ENCODE measurements at regions not wholly inside any gene's neighbourhood (a gene's known extent, or its start where the extent isn't known, plus 50 kb on each side); places are given as distances from the start of the nearest gene placed in this dataset.

- H3K27ac ChIP-seq (replicated peaks) = no peak overlapping the region
- no peaks in the 10 kb centered on the region for H3K27me3 ChIP-seq (ENCODE audit: insufficient read depth, poor library complexity, severe bottlenecking)
- no peak for TF ChIP-seq SPI1 (IDR thresholded peaks at IDR 0.05; ENCODE audit: borderline replicate concordance, low read depth)
- no peak for TF ChIP-seq CTCF (IDR thresholded peaks at IDR 0.05; ENCODE audit: insufficient read depth, low read length)
- TF ChIP-seq GABPA (IDR thresholded peaks at IDR 0.05; ENCODE audit: low read depth) = no peak
- no peak for TF ChIP-seq REST (IDR thresholded peaks at IDR 0.05; ENCODE audit: insufficient replicate concordance, low read depth)
- no peak for TF ChIP-seq POLR2AphosphoS5 (IDR thresholded peaks at IDR 0.05; ENCODE audit: low read depth)
- no peak for DNase-seq (ENCODE audit: low read depth in 1 of 2, low spot score in 1 of 2)
- no peak overlapping the region for H3K4me3 ChIP-seq (replicated peaks; ENCODE audit: insufficient read depth, low read length)
Measured at GRCh38 chr7:118629898-118630438, 405.5 kb downstream of the ANKRD7 start.

GRCh38 chr7:118642396-118642795 lies 417.9 kb downstream of the ANKRD7 start:
- no peak for DNase-seq (ENCODE audit: low read depth in 1 of 2, low spot score in 1 of 2)
- no peak overlapping the region for H3K27ac ChIP-seq (replicated peaks)
- no peak overlapping the region for H3K4me3 ChIP-seq (replicated peaks; ENCODE audit: insufficient read depth, low read length)
- TF ChIP-seq CTCF (IDR thresholded peaks at IDR 0.05; ENCODE audit: insufficient read depth, low read length) (no peak), SPI1 (IDR thresholded peaks at IDR 0.05; ENCODE audit: borderline replicate concordance, low read depth) (no peak), REST (IDR thresholded peaks at IDR 0.05; ENCODE audit: insufficient replicate concordance, low read depth) (no peak), POLR2AphosphoS5 (IDR thresholded peaks at IDR 0.05; ENCODE audit: low read depth) (no peak), GABPA (IDR thresholded peaks at IDR 0.05; ENCODE audit: low read depth) (no peak)
- no peaks in the 10 kb centered on the region for H3K27me3 ChIP-seq (ENCODE audit: insufficient read depth, poor library complexity, severe bottlenecking)

GRCh38 chr7:118644346-118644745 lies 419.8 kb downstream of the ANKRD7 start:
- DNase-seq (ENCODE audit: low read depth in 1 of 2, low spot score in 1 of 2) = no peak
- Histone ChIP-seq H3K27ac (replicated peaks) (no peak overlapping the region), H3K4me3 (replicated peaks; ENCODE audit: insufficient read depth, low read length) (no peak overlapping the region), H3K27me3 (ENCODE audit: insufficient read depth, poor library complexity, severe bottlenecking) (no peaks in the 10 kb centered on the region)
- TF ChIP-seq GABPA (IDR thresholded peaks at IDR 0.05; ENCODE audit: low read depth) (no peak), CTCF (IDR thresholded peaks at IDR 0.05; ENCODE audit: insufficient read depth, low read length) (no peak), REST (IDR thresholded peaks at IDR 0.05; ENCODE audit: insufficient replicate concordance, low read depth) (no peak), POLR2AphosphoS5 (IDR thresholded peaks at IDR 0.05; ENCODE audit: low read depth) (no peak), SPI1 (IDR thresholded peaks at IDR 0.05; ENCODE audit: borderline replicate concordance, low read depth) (no peak)
